Pancreas (tissue), 10 donors: ENCODE measurements at regions not wholly inside any gene's neighbourhood (a gene's known extent, or its start where the extent isn't known, plus 50 kb on each side); places are given as distances from the start of the nearest gene placed in this dataset.

Experiments
- ATAC-seq, 4 donors: fragments of 200-7000 bp; cut with Tn5 transposase; one replicate each; pipeline versions ENCODE4 v1.8.0 to v1.9.1; 2020; ENCODE audit warnings: mild to moderate bottlenecking in 4 of 4, moderate library complexity in 4 of 4
- DNase-seq, 6 donors: peaks; one replicate each; pipeline ENCODE4 v3.0.0-alpha.2; 2020
- FAIRE-seq: peaks from 2 replicates; lab custom pipeline; 2012; peaks lifted over from hg19 to GRCh38; lab: Jason Lieb, UNC
- H3K27ac ChIP-seq, 4 donors: fragments of 200-600 bp; sonication (generic); 1 replicate in 3 of 4; 2 replicates in 1 of 4; pipeline versions ENCODE4 v1.5.0 to v1.8.0; 2020
- H3K27me3 ChIP-seq, 4 donors: fragments of 200-600 bp; one replicate each; pipeline ENCODE4 v1.8.0; 2021
- H3K36me3 ChIP-seq, 3 donors: fragments of 200-600 bp; sonication (generic) in 1 of 3; one replicate each; pipeline versions ENCODE4 v1.5.0 to v1.8.0; 2020 to 2021
- H3K4me1 ChIP-seq, 3 donors: fragments of 200-600 bp; one replicate each; pipeline ENCODE4 v1.8.0; 2021
- H3K4me3 ChIP-seq, 4 donors: fragments of 200-600 bp; sonication (generic) in 2 of 4; one replicate each; pipeline versions ENCODE4 v1.5.0 to v1.8.0; 2020 to 2021
- H3K9me3 ChIP-seq, 4 donors: fragments of 200-600 bp; one replicate each; pipeline ENCODE4 v1.8.0; 2021
- CTCF ChIP-seq, 4 donors: fragments of 200-600 bp; sonication (generic) in 3 of 4; IDR thresholded peaks; one replicate each; pipeline versions ENCODE4 v1.5.0 to v1.8.0; 2021; ENCODE audit warnings: antibody characterized with exemption in 4 of 4
- WGBS, 2 donors: extraction: QIAGEN DNeasy Blood & Tissue Kit; methylation state at CpG; one replicate each; pipeline ENCODE4 v1.1.7; 2013; 5-methylcytosine and 5-hydroxymethylcytosine counted together
- intact Hi-C, 3 donors: fragments of 100-400 bp; cut with DNase I; formaldehyde crosslinking; loops; one replicate each; pipeline versions ENCODE4 v1.11.1 to v1.14.2; 2022
- donor health status: healthy with polysubstance abuse.
- donor health status: DM: no; HTN: no; CAD: no; lungs with moderate emphysema.
- donor health status: DM: no; HTN: no; CAD: no.
- donor health status: control.
- donor health status: control.
- donor health status: Bipolar disorder and iron deficiency.
- donor health status: DM: yes; HTN: yes; CAD: no.
- donor health status: DM: no; HTN: no; CAD: no.
- donor health status: DM: no; HTN: no; CAD: no.
- donor health status: DM: yes; HTN: yes; CAD: no.

- no peak for TF ChIP-seq CTCF (IDR thresholded peaks at IDR 0.05)
- 68 to 80% methylated on average over 7 of the region's 7 CpGs for WGBS, 2 donors
- ATAC-seq (no peak), FAIRE-seq (no peak), DNase-seq (no peak)
- no peaks in the 10 kb centered on the region for H3K36me3 ChIP-seq
- no peak overlapping the region for H3K4me3 ChIP-seq
- no peak overlapping the region for H3K27ac ChIP-seq
- no peaks in the 10 kb centered on the region for H3K27me3 ChIP-seq
- no peaks in the 10 kb centered on the region for H3K4me1 ChIP-seq
- intact Hi-C loops: no loop called here
- H3K9me3 ChIP-seq: no peaks in the 10 kb centered on the region
Measured at GRCh38 chr21:18759267-18759666, 355.7 kb upstream of the TMPRSS15 start.

GRCh38 chr21:18759751-18760161, 356.2 kb upstream of the TMPRSS15 start:
- intact Hi-C loops: no loop called here
- peak in 1 of 6 donors; percentile 35 for DNase-seq
- WGBS, 2 donors: 79 to 88% methylated on average over 17 of the region's 17 CpGs

GRCh38 chr21:18760247-18760646, 356.7 kb upstream of the TMPRSS15 start:
- Histone ChIP-seq H3K9me3 (no peaks in the 10 kb centered on the region), H3K36me3 (no peaks in the 10 kb centered on the region), H3K4me1 (no peaks in the 10 kb centered on the region), H3K4me3 (no peak overlapping the region), H3K27ac (no peak overlapping the region), H3K27me3 (no peaks in the 10 kb centered on the region)
- ATAC-seq (no peak), FAIRE-seq (no peak), DNase-seq (no peak)
- intact Hi-C loops: no loop called here
- WGBS, 2 donors: 62 to 75% methylated on average over 5 of the region's 5 CpGs
- TF ChIP-seq CTCF (IDR thresholded peaks at IDR 0.05): no peak

More at GRCh38 chr21:18759751-18760161, 356.2 kb upstream of the TMPRSS15 start:
- ATAC-seq (no peak), FAIRE-seq (no peak)
- Histone ChIP-seq H3K9me3 (no peaks in the 10 kb centered on the region), H3K36me3 (no peaks in the 10 kb centered on the region), H3K4me3 (no peak overlapping the region), H3K4me1 (no peaks in the 10 kb centered on the region), H3K27me3 (no peaks in the 10 kb centered on the region), H3K27ac (no peak overlapping the region)
- TF ChIP-seq CTCF (IDR thresholded peaks at IDR 0.05): no peak

GRCh38 chr21:18764720-18765119, 361.1 kb upstream of the TMPRSS15 start:
- no peak for TF ChIP-seq CTCF (IDR thresholded peaks at IDR 0.05)
- intact Hi-C loops: no loop called here
- Histone ChIP-seq H3K4me1 (no peaks in the 10 kb centered on the region), H3K9me3 (no peaks in the 10 kb centered on the region), H3K4me3 (no peak overlapping the region), H3K36me3 (no peaks in the 10 kb centered on the region), H3K27ac (no peak overlapping the region), H3K27me3 (no peaks in the 10 kb centered on the region)
- DNase-seq (peak in 1 of 6 donors; percentile 28), ATAC-seq (no peak), FAIRE-seq (no peak)
- WGBS, 2 donors: 73 to 89% methylated on average over 15 of the region's 15 CpGs

- intact Hi-C loops: no loop called here
- no peak for DNase-seq
- no peak overlapping the region for H3K27ac ChIP-seq
- H3K4me3 ChIP-seq: no peak overlapping the region
- no peaks in the 10 kb centered on the region for H3K27me3 ChIP-seq
- no peaks in the 10 kb centered on the region for H3K4me1 ChIP-seq
- H3K9me3 ChIP-seq: no peaks in the 10 kb centered on the region
- ATAC-seq: no peak
- no peaks in the 10 kb centered on the region for H3K36me3 ChIP-seq
- 37 to 71% methylated on average over 2 of the region's 2 CpGs for whole genome bisulfite sequencing, 2 donors
- TF ChIP-seq CTCF (IDR thresholded peaks at IDR 0.05): no peak
- FAIRE-seq: no peak
Measured at GRCh38 chr21:18769599-18769998, 366.0 kb upstream of the TMPRSS15 start.
